Astrocyte of the spinal cord (primary cell): ENCODE measurements at regions not wholly inside any gene's neighbourhood (a gene's known extent, or its start where the extent isn't known, plus 50 kb on each side); places are given as distances from the start of the nearest gene placed in this dataset.

Source experiments
- DNase-seq: peaks from one replicate; pipeline ENCODE4 v3.0.0; 2011; ENCODE audit warnings: low read depth, low spot score
- H3K4me3 ChIP-seq: 2 replicates; pipeline ENCODE4 v1.5.1; 2011; ENCODE audit warnings: low read depth, mild to moderate bottlenecking, low read length, moderate library complexity
- CTCF ChIP-seq: IDR thresholded peaks from 2 replicates; pipeline ENCODE4 v1.5.1; 2012; ENCODE audit warnings: low read depth, mild to moderate bottlenecking, low read length, inconsistent platforms
- in situ Hi-C: cut with HindIII; loops from 2 replicates; pipeline ENCODE4 v1.10.0; 2017; ENCODE audit warnings: low sequenced_read_pairs

- no peak overlapping the region for H3K4me3 ChIP-seq
- DNase-seq, result no peak
- TF ChIP-seq CTCF, result no peak
- in situ Hi-C loops, result no loop called here
Measured at GRCh38 chr1:208587110-208587509, 342.9 kb upstream of the PLXNA2 start.

- no peak for TF ChIP-seq CTCF
- in situ Hi-C loops, result no loop called here
- DNase-seq, result no peak
- no peak overlapping the region for H3K4me3 ChIP-seq
Measured at GRCh38 chr1:208593306-208594006, 349.3 kb upstream of the PLXNA2 start.

DNA sequence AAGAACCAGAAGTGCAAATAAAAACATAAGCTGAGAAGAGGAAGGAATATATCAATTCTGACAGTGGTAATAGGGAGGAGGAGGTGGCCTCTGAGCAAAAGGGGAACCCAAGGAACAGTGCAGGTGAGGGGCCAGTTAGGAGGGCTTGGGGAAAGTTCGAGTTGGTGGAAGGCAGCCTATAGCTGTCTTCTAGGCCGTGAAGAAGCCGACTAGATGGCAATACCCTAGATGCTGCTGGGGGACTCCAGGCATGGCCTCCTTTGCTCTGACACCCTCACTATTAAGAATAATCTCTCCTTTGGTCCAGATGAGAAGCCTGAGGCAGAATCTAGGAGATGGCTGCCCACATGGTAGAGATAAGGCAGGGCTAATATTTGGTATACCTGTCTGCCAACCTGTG is 351.1 kb upstream of the PLXNA2 start:
- in situ Hi-C loops, result no loop called here
- TF ChIP-seq CTCF, result no peak
- no peak for DNase-seq
- H3K4me3 ChIP-seq, result no peak overlapping the region

DNA sequence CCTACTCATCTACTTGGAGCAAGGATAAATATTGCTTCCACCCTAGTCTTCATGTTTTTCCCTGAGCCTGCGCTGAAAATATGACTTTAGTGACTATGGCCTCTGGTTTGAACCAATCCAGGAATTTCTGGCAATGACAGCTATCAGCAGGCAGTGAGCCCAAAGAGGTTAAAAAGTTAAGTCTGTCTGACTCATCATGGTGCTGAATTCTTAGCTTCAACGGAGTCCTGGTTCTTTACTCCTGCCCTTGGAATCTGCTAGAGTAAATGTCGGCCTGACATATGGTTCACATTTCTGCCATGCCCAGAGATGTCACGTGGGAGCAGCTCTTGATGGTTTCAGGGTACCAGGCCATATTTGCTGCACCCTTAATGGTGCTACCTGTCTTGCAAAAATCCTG is 351.6 kb upstream of the PLXNA2 start:
- in situ Hi-C loops, result no loop called here
- TF ChIP-seq CTCF, result no peak
- no peak overlapping the region for H3K4me3 ChIP-seq
- peak; percentile 44 for DNase-seq

- DNase-seq, result no peak
- H3K4me3 ChIP-seq, result no peak overlapping the region
- in situ Hi-C loops, result no loop called here
- no peak for TF ChIP-seq CTCF
Measured at GRCh38 chr1:208597571-208597970, 353.4 kb upstream of the PLXNA2 start.

DNA sequence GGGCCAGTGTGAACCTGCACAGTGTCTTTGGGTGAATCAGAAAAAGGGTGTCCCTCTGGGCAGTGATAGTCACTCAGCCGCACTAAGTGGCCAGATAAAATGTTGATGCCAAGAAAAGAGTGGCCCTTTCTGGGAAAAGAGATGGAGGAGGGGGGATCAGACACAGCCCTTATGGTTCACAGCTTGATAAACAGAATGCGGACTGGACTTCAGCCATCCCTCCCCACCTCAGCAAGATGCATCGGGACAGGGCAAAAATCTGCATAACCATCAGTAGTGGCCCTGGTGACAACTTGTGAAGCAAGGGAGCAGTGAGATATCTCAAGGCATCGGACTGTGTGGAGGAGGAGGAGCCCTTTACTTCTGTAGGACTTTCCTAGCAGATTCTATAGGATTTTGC is 353.8 kb upstream of the PLXNA2 start:
- in situ Hi-C loops, result no loop called here
- DNase-seq, result no peak
- TF ChIP-seq CTCF, result no peak
- H3K4me3 ChIP-seq, result no peak overlapping the region
